NCI-H460 (cell line): ENCODE measurements at regions not wholly inside any gene's neighbourhood (a gene's known extent, or its start where the extent isn't known, plus 50 kb on each side); places are given as distances from the start of the nearest gene placed in this dataset.
A peak's percentile ranks its signal among the peaks of the same experiment; 100 is the strongest.

Source experiments
- DNase-seq: peaks from one replicate; pipeline ENCODE4 v3.0.0-alpha.2; 2016; ENCODE audit warnings: low read depth; ENCODE audit errors: extremely low read depth

DNA sequence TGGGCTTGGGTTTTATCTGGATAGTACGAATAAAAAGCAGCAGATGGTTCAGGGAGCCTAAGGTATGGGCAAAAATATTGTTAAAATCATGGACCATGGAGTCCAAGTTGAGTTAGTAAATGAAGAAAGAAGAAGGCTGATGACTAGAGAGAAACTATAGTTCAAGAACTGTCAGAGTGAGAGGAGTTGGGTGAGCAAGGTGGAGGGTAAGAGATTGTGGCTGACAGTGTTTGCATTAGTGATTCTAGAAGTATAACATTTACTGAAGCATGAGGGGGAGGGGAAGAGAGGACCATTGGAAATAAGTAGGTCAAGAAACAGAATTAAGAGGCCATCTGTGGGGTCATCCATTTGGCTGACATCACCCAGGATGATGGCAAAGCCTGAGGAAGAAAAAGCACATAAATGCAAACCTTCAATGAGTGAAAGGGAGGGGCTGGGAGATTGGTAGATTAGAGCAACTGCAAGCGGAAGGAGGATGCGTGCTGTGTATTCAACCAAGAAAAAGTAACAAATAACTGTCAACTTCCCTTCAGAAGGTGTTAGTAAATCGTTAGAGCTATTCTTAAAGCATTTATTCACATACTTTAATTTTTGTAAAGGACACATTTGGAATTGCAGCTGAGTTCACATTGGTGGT, 392.8 kb downstream of the TSN start:
- DNase-seq = no peak

DNA sequence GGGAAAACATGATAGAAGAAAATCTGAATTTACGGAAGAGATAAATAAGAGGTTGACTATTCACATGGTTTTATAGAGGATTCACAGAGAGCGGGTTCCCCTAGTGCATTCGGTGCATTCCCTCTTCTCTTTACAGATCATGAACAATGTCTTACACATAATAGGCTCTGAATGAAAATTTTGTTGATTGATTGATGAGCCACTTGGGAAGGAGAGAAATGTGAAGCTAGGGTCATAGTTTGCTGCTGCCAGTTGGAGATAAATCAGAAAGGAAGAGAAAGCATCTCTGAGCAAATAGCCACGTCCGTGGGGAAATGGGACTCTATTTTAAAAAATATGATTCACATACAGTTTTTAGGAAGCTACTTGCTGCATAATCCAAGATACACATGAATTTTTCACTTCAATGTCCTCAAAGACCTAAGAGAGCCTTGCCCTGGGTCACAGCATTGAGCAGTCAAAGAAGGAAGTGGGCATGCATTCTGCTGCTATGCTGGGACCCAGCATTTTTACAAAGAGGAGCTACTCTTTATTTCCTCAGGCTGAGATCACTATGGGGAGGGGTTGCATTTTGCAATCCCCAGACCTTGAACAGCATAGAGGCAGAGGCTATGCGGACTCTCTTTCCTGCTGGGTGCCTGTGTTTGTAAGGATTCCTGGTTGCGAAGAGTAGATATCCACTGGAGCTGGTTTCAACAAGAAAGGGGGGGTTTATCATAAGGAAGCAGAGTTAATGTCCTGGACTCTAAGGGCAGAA, 395.3 kb downstream of the TSN start:
- DNase-seq = no peak

DNA sequence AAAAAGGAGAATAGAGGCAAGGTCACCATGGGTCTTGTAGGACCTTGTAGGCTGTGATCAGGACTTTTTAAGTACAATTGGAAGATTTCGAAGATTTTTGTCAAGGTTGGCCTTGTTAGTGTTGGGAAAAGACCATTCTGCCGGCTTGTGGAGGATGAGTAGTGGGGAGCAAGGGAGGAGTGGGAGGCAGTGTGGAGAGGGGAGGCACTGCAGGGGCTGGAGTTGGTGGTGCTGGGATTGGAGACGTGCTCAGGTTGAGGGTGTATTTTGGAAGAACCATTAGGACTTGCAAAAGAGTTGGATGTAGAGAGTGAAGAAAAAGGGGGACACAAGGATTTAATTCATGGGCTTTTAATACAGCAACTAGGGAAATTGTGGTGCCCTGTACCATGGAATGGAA, 397.1 kb downstream of the TSN start:
- no peak for DNase-seq

DNA sequence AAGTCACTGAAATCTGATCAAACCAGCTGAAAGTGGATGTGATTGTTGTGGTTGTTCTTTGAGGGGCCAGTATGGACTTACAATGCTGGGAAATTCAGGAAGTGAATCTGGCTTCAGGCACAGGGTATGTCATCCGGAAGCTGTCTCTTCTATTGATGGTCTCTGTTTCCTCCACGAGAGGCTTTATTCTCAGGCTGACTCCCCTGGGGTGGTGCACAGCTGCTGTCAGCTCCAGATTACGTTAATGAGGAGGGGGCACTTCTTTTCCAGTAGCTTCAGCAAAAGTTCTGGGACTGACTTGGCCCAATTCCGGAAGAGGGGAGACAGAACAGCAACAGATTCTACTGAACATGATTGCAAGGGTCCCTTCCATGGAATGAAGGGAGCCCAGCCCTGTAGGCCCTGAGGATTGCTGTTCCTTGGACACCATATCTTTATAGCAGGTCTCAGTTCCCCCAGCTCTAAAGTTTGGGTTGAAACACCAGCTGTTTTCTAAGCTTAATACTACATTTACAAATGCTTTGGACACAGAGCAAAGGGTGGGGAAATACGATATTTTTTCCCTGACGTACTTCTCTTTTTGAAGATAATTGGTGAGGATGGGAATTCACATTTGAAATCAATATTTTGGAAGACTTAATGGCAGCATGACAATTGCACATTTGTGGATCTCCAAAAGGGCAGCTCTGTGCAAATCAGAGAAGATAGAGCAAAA, 400.9 kb downstream of the TSN start:
- no peak for DNase-seq

DNA sequence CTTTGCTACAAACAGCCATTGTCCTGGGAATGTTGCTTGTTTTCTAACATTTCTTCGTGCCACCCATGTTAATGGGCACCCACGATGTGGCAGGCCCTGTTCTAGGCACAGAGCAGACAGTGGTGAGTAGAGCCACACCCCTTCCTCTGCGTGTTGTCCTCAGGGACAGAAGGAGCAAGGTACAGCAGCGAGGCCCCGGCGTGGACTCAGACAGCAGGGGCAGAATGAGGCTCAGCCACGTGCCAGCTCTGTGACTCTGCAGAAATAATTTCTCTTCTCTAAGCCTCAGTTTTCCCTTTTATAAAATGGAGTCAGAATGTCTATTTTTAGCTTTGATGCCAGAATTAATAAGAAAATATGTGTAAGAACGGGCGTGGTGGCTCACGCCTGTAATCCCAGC, 401.7 kb downstream of the TSN start:
- no peak for DNase-seq

DNA sequence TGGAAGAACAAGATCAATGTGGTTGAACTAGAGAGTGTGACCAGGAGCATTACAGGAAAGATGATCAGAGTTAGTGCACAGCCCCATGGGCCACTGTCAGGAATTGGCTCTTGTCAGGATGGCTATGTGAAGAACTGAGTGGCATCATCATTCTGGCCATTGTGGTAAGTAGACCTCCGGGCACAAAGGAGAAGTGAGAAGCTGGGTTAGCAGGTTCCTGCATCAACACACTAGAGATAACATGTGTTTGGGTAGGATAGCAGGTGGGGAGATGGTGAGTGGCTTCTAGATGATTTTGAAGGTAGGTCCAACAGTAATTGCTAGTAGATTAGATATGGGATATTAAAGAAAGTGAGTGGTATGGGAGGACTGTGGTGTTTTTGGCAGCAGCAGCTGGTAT, 408.2 kb downstream of the TSN start:
- no peak for DNase-seq

DNA sequence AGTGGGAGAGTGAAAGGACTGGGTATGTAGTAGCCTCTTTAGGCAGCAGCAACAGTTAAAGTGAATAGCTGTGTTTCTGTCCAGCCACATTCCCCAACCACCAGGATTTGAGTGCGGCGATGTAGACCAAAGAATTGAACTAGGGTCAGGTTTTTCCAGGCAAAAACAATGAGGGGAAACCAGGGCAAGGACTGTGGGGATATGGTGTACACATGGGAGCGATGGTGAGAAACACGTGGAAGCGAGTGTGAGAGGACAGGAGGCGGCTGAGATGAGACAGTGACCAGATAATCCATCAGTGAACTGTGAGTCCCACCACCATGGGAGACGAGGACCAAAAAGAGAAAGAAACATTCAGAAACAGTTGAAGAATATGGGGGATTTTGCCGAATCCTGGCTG, 409.5 kb downstream of the TSN start:
- DNase-seq = no peak

DNA sequence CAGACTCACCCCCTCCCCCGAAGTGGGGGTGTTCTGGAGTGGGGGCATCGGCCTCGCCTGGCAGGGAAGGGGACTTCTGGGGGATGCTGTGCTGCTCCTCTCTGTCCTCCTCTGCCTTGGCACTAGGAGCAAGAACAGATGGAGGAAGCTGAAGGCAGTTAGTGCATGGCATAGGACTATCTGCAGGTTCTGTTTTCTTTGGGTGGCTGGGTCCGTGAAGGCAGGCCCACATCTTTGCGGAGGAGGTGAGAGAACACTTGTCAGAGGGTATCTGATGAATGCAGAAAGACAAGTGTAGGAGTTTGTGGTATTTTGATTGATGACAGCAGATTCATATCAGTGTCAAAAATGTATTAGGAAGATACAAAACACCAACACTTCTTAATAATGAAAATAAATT, 411.4 kb downstream of the TSN start:
- DNase-seq = no peak

DNA sequence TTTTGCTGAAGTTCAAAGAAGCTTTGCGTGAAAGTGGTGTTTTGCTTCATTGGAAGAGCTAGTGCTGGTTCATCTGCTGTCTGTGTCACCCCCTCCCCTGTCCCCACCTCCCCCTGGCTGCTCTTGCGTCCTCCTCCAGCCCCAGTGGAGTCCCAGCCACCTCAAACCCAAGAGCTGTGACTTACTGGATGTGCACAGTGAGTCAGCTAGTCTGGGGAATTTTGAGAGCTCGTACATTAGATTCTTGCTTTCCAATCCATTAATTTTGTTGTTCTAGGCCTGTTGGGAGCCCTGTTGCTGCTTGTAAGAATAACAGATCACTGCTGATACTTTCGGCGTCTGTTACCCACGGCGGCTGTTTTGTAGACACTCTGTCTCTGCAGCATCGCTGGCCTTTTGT, 412.1 kb downstream of the TSN start:
- no peak for DNase-seq

DNA sequence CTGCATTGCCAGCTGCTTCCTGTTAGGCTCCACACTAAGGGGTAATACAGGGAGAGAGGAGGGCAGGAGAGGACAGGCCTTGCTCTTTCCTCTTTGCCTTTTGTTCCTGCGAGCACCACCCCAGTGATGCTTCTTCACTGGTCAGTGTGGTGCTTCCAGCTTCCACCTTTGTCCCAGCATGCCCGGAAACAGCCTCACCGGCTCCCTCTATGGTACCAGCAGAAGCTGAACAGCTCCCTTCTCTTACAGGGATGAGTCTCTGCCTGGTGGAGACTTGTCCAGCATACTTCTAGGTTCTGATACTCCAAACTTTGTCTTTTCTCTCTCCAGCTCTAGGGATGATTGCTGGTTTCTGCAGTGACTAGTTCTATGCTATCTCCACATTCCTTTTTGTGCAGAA, 413.3 kb downstream of the TSN start:
- DNase-seq = no peak

DNA sequence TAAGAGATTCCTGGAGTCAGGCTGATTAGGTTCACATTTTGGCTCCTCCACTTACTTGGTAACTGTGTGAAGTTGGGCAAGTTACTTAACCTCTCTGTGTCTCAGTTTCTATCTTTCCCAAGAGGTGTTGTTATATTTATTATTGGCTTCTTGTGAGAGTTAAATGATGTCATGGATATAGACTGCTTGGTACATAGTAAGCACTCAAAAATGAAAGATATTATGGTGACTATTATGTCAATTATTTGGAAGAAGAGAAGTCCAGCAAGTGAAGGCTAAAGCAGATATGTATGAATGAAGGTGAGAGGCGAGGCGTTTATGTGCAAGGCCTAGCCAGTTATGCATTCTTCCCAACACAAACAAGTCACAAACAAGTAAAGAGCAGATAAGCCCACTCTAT, 417.4 kb downstream of the TSN start:
- DNase-seq = no peak

DNA sequence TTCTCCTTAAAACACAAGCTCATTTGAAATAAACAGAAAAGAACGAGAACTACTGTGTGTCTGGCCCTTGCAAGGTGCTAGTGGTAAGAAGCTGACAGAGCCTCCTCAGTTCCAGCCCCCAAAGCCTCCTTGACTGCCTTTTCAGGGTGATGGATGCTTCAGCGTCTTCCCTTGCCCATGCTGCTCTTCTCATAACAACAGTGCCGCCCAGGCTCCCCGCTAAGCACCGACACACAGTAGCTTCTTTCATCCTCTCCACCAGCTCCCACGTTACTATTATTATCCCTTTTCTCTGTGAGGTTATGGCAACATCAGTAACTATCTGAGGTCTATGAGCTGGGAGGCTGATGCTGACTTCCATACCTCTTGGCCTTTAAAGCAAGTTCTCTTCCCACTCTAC, 418.6 kb downstream of the TSN start:
- DNase-seq = no peak

DNA sequence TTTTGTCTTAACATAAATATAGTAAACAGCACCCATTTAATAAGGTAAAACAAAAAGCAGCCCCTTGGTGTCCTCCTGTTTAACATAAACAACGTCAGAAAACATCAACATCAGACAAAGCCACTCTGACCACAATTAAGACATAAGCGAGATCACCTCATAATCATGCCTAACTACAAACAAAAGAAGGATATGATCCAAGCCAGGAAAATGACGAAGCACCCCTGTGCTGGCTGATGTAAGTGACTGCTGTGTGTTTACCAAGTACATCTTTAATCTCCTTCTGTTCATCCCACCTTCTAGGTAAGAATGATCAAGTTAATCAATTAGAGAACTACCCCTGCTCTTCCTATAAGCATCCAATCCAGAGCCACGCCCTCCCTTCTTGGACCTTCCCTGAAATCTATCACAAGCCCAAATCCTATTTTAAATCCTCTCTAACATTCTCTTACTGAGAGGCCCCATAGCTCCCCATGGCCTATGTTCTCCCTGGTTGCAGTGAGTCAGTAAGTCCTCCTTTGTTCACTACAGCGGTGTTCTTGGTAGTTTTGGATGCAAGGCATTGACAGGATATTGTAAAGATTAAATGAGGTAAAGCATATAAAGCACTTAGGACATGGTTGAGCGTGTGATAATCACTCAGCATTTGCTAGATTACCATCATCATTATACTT, 424.2 kb downstream of the TSN start:
- DNase-seq = no peak

DNA sequence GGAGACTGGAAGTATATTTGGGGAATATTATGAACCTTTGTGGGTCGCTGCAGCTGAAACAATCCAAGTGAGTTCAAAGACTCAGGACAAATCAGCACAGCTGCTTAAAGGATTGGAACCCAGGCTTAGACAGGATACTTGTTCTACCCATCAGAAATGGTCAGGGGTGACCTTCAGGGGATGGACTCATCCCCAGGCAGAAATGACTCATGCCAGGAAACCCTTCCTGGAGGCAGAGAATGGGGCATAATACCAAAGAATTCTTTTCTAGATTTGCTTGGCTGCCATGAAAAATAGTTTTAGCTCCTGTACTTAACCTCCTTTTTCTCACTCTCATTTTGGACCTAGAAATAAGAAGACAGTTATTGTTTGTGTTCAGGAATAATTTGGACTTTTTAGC, 425.5 kb downstream of the TSN start:
- DNase-seq = no peak

DNA sequence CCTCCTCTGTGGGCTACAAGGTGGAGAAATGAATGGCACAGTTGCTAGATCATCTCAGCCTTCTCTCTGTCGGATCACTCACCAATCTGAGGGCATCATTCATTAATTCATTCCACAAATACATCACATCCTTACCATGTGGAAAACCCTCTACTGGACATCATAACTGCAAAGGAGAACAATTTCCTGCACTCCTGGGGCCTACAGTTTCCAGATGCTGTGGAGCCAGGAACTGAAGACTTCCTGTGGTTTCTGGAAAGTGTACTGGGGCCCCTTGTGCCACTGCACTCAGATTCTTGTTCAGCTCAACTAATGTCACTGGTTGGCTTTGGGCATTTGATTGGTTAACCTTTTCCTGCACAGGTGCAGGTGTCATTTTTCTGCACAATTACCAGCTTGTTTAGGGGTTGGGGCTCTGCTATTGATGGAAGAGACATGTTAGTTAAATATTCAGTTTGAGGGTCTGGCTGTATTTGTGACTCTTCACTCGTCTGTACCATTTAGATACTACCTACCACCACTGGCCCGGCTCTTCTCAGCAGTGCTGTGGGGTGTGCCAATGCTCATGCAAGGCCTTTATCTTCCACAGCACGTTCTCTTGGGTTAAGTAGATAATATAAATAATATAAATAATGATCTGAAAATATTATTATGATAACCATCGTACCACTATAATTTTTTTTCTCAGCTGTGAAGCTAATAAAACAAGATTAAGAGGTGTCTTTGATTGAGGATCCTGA, 427.3 kb downstream of the TSN start:
- no peak for DNase-seq

DNA sequence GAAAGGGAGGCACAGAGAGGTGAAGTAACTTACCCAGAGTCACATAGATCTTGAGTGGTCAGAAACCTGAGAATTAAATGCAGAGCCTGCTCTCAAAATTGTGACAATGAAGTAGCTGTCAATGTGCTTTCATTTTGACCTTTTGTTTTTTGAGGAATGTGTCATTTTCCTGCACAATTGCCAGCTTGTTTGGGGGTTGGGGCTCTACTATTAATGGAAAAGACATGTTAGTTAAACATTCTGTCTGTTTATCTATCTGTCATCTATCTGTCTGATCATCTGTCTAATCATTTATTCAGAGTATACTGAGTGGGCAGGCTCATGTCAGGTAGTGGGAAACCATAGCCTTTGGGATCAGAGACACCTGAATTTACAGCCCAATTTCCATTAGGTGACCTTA, 428.4 kb downstream of the TSN start:
- no peak for DNase-seq

DNA sequence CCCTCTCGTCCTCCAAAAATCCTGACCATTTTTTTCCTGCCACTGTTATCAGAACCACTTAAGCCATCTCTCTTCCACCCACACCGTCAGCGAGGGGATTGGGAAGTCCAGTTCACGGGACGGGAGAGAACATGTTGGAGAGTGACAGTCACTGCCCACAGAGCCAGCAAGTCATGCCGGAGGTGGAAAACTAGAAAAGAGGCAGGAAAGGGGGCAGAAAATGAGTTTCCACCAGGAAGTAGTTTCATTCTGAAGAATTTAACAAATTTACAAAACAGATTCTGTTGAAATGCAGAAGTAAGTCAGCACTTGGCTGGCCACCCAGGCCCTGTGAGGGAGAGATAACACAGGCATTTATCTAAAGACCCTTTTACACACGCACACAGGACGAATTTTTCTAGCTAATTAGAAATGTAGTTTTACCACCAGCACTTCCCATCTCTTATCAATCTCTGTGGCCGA, 431.3 kb downstream of the TSN start:
- no peak for DNase-seq

DNA sequence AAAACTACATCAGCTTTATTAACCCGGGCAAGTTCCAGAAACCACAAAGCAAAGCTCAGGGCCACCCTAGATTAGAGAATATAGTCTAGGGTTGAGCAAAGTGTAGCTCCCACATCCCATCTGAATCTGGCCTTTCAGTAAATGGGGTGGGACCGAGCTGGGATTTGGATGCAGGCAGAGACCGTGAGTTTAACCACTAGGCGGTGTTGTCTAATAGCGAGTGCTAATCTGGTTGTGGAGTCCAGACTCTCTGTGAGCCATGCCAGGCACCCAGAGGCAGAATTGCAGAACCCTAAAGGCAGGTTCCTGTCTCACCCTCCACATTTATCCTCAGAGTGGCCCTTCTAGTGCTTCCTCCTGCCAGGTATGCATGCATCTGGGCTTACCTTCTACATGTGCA, 435.9 kb downstream of the TSN start:
- DNase-seq = peak; percentile 82

DNA sequence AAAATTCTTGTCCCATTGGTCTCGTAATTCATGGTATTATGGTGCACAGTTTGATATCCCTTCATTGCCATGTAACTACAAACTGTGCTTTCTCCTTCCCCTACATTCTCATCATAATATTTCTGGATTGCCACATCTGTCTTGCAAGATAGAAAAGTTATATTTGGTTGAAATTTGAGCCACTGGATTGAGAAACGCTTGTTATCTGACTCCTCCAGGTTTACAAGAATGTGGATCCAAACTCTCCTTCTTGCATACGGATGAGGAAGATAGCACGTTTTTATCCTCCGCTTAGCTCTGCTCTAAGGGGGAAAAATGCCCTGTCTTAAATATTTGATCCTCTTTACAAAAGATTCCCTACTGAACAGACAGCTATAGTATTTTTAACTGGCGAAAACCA, 438.2 kb downstream of the TSN start:
- no peak for DNase-seq

DNA sequence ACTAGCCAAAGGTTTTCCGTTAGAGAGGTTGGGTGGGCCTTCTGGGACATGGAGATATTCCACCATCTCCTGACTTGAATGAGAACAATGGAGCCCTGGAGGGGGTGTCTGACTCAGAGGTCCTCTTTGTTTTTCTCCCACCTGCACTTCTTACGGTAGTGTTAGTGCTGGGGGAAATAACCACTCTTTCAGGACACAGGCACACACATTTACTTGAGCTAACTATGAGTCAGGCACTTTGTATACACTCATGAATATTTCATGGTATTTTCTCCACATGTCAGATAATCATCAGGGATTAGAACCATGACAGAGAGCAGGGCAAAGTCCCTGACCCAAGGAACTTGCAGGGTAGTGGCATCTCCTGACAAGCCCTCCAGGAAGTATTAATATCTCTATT, 439.1 kb downstream of the TSN start:
- no peak for DNase-seq

DNA sequence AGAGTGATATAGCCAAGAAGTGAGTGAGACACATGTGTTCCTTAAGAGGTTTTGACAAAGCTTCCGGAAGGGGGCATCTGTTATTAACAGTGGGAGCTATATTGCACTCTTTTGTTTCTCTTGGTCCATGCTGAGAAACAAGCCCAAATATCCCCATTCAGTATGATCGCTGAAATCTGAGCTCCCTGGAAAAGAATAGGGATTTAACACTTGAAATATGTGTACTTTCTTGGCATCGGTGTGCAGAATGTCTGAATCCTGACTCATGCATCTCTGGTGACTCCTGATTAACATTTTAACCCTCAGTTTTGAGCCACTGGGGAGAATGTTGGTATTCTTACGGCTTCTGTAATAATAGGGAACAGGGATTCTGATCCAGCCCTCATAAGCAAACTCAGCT, 448.1 kb downstream of the TSN start:
- DNase-seq = peak; percentile 72
